GM21367 (cell line): ENCODE measurements at regions not wholly inside any gene's neighbourhood (a gene's known extent, or its start where the extent isn't known, plus 50 kb on each side); places are given as distances from the start of the nearest gene placed in this dataset.

Experiments
- ATAC-seq: cut with Tn5 transposase; IDR thresholded peaks from one replicate; pipeline ENCODE4 v1.9.1; 2021; ENCODE audit not compliant: unreplicated experiment

DNA sequence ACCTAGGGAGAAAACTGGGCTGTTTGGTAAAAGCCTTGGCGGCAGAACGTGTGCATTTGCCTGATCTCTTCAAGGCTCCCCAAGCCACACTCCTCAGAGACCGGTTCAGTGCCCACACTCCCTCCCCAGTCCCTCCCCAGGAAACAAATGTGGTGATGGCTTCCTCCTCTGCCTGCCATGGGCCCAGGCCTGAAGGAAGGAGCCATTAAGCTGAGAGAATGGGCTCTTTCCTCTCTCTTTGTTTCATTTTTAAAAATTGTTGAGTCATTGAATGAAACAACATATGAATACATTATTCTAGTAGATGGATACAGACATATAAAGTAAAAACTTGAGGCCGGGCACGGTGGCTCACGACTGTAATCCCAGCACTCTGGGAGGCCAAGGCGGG, 50.6 kb upstream of the YWHAQ start:
- ATAC-seq = no peak

DNA sequence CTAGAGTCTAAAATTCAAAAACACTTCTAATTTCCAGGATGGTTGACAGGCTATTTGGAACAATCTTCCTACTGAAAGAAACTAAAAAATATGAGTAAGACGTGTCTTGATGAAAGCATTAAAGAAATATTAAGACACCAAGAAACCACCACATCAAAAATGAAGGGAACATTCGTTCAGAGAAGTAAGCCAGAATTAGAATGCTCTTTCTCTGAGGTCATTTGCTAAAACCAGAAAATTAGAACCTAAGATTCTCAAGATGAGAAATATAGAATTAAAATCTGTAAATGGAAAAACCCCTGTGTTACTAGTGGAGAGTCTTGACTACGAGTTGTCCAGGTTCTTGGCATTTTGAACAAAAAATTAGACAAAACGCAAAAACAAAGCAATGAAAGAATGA, 54.8 kb upstream of the YWHAQ start:
- ATAC-seq = no peak

DNA sequence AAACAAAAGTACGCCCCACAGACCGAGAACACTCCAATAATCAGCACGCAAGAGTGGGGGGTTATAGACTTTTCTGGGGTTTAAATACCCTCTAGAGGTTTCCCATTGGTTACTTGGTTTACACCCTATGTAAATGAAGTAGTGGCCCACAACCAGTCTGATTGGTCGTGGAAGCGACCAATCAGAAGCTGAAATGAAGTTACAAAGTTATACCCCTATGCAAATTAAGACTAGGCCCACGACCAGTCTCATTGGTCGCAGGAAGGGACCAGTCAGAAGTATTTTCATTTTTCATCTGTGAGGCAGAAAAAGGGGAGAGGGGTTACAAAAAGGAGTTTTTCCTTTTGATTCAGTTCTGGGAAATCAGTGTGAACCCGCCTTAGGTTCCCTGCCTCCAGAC, 55.3 kb upstream of the YWHAQ start:
- ATAC-seq = no peak

DNA sequence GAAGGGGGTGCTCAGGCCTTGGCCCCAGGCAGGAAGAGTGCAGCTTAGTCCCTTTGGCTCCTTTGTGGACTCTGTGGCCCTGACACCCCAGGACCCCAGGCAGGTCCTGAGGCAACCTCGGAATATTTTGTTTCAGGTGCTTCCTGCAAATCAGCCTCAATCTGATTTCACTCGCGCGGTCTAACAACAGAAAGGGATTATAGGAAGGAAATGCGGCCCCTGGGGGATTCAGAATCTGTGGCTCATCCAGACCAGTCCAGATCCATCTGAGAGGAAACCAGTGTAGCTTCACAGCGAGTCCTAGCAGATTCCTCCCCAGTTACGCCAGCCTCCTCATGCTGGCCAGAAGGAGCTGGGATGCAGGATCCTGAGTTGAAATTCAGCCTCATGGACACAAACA, 59.5 kb upstream of the YWHAQ start:
- ATAC-seq = no peak

DNA sequence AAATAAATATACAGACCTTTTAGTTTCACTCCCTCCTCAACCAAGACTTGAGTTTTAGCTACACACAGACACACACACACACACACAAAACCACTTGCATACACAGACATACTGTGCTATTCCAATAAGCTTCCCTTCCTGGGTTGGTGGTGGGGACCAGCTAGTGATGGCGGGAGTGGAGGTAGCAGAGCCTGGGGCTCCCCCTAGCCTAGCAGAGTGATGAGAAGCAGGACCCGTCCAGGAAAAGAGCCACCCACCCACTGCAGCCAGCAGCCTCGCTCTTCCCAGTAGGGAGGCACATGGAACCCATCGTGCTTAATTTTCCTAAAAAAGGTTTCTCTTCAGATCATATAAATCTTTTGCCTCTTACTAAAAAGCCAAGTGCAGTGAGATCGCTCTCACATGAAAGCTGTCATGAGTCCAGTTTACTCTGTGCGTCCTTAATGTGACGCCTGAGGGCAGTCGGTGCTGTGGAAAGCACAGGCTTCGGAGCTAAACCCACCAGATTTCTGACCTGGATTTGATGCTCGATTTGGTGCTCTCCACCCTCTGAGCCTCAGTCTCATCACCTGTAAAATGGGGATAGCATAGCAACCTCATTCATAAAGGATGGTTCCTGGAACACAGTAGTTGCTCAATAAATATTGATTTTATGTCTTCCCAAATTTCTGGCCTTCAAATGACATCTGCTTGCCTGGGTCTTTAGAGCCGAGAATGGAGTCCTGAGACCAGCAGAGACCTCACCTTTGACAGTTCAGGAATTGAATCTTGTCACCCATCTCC, 60.1 kb upstream of the YWHAQ start:
- ATAC-seq = no peak

DNA sequence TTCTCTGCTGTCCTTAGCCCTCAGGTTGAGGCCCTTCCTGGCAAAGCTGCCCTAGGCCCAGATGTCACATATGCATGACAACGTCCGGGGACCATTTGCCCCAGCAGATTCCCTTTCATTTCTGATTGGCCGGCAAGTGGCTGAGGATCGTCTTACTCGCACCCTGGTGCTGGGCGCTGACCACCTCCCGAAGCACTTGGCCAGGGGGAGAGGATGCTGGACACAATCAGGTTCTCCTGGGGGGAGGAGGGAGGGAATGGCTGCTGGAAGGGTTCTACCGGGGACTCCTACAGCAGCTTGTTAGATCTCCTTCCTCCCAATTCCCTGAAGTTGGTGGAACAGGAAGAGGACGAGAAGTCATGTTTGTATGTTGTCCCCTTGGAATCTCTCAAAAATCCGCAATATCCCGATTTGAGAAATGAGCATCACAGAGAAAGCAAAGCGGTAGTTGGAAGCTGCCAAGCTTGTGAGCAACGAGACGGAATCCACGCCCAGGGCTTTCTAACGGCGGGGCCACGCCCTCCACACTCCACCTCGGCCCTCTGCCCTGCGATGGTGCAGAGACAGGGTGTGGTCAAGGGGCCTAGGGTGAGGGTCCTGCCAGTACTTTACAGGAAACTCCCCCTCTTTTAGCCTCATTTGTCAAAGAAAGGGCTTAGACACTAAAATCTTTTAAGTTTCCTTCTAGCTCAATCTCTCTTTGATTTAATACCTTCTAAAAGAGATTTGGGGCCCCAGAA, 61.8 kb upstream of the YWHAQ start:
- ATAC-seq = no peak

DNA sequence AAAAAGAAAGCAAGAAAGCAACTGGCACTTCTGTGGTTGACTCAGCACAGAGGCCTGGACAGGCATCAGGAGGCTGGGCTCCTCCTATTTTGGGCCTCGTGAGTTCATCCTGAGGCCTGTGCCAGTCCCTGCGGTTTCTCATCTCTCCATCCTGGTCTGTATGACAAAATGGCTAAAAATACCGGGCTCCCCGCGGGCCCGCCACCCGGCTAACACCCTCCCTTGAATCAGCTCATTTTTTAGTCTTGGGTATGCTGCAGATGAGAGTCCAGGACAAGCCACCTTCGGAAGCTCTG, 62.3 kb upstream of the YWHAQ start:
- ATAC-seq = no peak

DNA sequence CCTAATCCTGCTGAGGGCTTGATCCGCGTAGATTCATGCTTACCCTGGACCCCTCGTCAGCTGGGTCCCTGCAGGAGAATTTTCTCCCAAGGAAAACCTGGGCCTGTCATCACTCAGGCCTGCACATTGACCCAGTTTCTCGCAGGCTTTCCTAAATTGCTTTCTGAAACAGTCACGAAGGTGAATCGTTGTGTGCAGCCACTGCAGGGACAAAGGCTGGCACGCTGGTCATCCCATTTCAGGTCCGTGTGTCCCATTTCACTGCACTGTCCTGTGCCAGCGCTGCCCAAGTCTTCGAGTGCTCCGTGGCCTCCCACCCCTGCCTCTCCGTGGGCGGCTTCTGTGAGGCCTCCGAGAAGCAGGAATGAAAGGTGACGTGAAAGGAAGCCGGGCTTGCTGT, 62.8 kb upstream of the YWHAQ start:
- ATAC-seq = no peak

DNA sequence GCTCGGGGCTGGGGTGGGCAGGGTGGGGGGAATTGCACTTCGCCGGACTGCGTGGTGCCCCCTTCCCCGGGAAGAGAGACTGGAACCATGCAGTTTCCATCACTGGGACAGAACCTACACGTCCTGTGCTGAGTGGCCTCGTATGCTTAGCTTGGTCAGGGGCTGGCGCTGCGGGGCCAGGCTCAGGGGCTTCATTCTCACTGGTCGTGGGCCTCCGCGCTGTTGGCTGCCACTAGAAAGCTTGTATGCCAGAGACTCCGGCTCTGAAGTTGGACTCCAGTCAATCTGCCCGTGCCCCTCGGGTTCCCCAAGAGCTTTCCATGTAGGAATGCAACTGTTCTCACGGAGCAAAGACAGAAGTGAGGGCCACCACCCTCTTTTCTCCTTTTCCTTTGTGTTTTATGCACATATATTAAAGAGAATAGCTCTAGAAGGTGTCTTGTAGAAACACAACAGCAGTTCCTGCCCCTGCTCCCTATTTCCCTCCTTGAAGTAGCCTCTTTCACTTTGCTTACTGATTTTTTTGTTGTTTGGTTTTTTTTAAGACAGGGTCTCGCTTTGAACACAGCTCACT, 64.0 kb upstream of the YWHAQ start:
- no peak for ATAC-seq

DNA sequence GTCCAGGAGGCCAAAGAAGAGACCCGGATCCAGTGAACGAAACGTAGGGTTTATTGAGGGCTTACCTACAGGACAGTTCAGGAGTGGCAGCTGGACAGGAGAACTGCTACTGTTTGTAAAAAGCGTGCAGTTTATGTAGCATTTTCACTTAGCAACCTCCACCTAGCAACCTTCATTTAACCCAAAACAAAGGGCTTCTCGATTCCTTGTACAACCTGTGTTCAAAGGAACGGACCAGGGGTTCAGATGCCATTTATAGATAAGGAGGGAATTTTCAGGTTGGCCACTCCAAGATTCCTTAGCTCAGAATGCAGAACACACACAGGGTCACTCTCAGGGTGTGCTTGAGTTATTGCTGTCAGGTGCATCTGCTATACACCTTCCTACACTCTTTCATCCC, 65.1 kb upstream of the YWHAQ start:
- ATAC-seq = no peak

DNA sequence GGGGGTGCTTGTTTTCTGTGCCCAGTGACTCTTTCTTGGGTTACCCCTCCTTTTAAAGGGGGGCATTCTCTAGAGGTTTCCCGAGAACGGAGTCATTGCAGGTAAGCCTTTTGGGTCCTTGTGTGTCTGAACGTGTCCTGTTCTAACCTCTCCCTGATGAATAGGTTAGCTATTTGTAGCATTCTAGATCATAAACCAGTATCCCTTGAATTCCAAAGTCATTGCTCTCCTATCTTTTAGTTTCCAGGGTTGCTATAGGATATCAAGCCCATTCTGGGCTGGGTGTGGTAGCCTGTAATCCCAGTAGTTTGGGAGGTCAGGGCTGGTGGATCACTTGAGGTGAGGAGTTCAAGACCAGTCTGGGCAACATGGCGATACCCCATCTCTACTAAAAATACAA, 65.9 kb upstream of the YWHAQ start:
- no peak for ATAC-seq

DNA sequence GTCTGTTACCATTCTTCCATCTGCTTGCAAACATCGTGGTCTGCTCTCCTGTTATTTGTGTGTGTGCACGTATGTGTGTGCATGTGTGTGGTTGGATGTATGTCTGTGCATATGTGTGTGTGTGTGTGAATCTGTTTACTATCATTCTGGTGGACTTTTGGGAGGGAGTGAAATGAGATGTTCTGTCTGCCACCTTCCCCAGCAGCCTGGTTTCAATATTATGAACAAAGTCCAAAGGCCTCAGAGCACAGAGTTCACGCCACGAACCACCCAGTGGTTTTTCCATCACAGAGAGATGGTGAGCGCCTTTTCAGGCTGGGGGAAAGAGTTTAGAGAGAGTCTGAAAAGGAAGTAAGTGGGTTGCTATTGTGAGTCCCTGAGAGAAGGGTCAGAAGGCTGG, 67.1 kb upstream of the YWHAQ start:
- ATAC-seq = no peak

DNA sequence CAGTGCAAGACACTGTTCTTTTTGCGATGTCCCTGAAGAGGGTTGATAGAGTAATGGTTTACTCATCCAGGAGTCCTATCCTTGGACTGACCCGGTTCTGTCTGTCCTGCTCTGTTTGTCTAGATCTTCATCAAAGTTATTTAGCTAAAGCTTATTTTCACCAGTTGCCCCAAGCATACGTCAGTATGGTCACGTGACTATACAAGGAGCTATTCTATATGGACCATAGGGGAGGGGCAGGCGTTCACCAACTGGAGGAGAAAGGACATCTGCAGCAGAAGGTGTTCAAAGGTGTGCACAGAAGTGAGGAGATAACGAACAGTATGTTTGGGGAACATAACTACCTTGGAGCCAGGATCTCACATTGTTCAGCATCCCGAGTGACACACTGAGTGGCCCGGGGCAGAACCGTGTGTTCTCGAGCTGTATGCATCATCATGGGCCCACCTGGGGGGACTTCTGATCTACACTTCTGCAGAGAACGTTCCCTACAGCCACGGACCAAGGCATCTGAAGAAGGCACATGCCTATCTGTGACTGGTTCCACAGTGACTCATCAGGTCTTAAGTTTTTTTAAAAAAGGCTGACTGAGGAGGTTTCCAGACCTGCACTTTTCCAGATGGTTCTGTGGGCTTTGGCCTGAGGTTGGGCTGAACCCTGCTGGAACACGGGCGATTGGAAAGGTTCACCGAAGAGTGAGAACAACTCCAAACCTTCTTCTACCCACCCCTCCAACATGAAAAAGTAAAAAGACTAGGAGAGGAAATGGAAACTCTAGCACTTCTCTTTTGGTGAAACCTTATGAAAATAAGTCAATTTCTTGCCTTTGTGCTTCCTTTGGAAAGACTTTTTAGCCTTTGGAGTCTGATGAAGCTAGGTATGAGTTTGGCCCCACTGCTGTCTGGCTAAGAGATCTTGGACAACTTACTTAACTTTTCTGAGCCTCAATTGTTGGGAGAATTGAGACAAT, 68.6 kb upstream of the YWHAQ start:
- no peak for ATAC-seq

DNA sequence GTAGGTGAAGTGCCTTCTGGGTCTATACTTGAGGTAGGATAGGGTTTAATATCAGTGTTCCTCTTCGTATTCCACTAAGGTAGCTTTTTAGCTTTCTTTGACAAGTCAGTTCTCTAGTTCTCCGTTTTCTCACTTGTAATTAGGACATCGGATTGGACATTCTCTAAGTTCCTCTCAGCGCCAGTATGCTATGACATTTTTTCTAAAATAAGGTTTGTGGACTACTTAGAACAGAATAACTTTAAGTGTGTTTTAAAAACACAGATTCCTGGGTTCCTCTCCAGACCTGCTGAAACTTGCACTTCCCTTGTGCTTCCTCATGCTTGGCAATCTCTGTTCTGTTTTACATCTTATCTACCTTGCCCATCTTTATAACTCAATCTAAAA, 69.3 kb upstream of the YWHAQ start:
- ATAC-seq = no peak

DNA sequence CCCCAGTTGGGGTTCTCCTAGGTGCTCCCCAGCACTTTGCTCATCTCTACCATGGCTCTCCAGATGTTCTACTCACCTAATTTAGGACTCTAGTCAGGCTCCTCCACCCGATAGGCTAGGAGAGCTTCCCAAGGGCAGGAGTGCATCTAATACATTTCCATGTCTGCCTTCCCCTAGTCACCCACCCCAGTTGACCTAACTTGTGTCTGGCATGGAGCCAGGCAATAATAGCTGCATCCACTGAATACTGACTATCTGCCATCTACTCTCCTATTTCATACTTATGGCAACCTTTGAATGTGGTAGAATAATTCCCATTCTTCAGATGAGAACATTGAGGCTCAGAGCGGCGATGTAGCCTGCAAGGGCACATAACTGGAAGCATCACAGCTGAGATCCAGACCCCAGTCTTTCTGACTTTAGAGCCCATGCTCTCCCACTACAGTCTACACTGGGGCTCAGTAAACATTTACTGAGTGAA, 71.8 kb upstream of the YWHAQ start:
- ATAC-seq = no peak

DNA sequence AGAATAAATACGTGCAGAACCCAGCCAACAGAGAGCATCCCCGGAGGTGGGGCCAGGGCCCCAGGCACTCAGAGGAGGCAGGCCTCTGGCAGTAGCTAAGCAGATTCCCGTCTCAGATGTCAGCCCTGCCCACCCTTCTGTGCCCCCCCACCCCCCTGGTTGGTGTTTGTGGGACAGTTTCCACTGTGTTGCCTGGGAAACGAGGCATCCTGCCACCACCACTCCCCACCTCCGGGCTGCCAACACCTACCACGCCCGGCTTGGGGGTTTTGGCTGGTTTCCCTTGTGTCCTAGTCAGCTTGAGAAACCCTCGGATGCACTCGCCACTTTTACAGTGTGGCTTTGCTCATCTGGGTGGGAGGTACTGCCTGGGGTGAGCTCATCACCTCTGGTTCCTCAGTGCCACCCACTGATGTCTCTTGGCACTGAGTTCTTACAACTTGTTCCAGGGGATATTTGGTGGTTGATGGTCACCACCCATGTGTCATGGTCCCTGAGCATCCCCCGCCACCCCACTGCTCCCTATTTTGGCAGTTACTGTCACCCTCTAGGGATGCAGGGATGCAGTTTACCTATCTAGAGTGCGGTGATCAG, 72.4 kb upstream of the YWHAQ start:
- no peak for ATAC-seq

DNA sequence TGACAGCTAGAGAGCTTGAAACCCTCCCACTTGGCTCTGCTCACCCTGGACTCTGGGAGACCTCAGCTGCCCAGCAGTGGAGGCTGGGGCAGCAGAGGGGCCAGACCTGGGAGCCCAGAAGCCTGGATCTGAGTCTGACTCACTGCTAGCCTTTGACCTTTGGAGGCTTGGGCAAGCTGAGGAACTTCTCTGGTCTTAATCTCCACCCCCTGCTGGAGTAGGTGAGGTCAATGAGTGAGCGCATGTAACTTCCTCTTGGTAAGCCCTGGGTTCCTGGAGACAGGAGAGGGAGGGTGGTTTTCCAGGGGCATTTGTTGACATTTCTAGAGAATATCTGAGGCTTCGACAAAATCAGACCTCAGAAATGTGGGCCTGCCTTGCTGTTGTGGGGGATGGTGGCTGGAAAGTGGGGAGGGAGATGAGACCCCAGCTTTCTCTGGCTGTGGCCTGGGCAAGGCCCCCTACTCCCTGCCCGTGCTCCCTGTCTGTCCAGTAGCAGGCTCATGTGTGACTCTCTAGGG, 73.0 kb upstream of the YWHAQ start:
- no peak for ATAC-seq

DNA sequence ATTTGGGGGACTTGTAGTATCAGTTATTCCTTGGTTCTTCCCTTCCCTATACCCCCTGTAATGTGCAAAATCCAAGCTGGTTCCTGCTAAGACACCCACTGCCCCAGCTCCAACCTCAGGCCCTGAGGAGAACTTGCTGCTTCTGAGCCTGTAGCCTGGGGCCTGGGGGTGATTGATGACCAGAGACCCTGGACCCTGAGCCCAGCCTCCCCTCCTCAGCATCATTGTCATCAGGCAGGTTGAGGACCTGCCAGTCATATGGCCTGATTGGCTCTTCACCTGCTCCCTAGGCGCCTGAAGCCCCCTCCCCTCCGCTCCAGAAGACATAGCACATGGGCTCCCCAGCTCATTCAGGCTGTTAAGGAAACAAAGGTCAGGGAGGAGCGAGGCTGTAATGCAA, 73.8 kb upstream of the YWHAQ start:
- no peak for ATAC-seq

DNA sequence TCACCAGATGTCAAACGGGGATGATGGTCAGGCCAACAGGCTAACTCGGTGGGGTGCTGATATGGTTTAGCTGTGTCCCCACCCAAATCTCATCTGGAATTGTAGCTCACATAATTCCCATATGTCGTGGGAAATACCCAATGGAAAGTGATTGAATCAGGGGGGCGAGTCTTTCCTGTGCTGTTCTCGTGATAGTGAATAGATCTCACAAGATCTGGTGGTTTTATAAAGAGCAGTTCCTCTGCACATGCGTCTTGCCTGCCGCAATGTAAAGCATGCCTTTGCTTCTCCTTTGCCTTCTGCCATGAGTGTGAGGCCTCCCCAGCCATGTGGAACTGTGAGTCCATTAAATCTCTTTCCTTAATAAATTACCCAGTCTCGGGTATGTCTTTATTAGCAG, 74.4 kb upstream of the YWHAQ start:
- ATAC-seq = no peak

DNA sequence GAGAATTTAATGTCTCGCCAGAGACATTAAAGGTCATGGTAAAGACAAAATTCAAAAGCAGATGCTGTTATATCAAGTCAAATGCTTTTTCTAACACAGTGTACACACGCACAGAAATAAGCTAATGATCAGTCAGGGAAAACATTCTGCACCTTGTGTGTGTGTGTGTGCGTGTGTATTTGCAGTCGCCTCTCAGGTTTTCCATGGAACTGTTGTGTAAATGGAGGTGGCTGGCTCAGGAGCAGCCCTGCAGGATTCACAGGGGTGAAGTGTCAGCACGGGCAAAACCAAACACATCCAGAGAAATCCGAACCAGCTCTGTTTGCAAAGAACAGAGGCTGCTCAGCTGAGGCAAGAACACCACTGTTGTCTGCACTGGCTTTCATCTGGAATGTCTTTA, 76.2 kb upstream of the YWHAQ start:
- ATAC-seq = no peak
